Smooth muscle cell of the brain vasculature (primary cell): ENCODE measurements at regions not wholly inside any gene's neighbourhood (a gene's known extent, or its start where the extent isn't known, plus 50 kb on each side); places are given as distances from the start of the nearest gene placed in this dataset.

ENCODE experiments used
- DNase-seq: peaks from one replicate; pipeline ENCODE4 v3.0.0-alpha.2; 2012; ENCODE audit warnings: low read depth, low spot score

DNA sequence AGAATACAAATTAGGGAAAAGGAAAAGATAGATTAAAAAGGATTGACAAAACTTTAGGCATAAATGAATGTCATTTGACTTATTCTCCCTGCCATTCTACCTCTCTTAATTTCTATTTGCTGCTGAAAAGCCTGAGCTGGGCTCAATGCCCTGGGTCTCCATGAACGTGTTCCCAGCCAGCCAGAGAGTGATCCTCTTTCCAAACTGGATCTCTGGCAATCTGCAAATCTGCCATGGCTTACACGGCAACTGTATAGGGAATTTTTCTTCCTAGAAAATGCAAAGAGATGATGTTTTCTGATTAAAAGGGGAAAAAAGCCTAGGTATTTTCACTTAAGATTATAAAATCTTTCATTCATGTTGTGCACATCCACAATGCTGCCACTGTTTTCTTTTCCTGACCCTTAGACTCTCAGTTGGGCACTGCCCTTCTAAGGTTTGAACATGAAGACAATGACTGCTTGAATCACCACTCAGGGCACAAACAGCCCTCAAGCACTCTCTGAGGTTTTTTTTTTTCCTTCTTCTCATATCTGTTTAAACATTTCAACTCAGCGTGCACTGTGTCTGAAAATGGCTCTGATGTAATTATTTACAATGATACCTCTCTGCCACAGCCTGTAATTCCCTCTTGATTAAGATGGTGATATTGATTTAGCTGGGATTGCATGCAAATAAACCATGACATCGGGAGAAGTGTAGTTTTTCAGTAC is 60.3 kb downstream of the DACT1 start:
- DNase-seq: no peak

- DNase-seq: no peak
Observed at GRCh38 chr14:58699681-58700205, 62.0 kb downstream of the DACT1 start.

GRCh38 chr14:58701156-58701555 is 63.4 kb downstream of the DACT1 start:
- no peak for DNase-seq

GRCh38 chr14:58701604-58702003 is 63.8 kb downstream of the DACT1 start:
- no peak for DNase-seq

DNA sequence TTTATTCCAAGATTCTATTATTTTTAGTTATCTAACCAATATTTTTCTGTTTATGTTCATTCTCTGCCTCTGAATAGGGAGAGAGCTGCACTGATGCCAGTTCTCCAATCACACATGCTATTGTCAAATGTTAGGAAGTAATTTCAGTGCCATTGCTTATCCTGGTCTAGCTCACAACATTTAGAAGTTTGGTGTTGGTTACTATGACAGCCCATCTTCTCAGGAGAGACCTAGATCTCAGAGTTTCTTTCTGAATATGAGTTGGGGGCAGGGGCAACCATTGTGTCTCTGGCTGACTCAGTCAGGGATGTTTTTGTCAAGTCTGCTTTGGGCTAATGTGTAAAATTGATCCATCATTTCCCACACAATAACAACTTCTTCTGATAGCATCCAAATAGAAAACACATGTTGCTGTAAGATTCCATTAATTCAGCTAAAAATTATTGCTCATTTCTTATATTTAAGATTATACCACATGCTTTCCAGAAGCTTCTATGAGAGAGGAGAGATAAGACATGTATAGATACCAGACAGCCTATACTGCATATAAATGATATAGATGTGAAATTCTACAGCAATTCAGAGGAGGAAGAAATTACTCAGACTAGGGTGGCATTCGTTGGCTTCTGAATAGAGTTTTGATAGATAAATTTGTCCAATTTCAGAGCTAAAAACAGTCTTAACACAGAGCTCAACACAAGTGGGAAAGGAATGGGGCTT is 64.8 kb downstream of the DACT1 start:
- DNase-seq: no peak

DNA sequence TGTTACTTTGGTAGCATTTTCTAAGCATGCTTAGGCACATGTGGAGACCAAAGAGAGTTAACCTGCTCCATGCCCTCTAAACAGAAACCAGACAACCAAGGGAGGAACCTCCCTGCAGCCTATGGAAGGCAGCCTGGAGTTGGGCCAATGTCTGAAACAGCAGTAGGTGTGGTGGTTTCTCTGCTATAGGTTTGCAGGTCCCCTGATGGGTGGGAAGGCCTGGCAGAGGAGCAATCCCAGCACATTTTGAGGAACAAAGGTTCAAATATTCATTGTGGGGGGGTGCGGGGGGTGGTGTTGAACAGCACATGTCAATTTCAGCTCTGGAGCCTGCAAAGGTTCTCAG is 65.4 kb downstream of the DACT1 start:
- DNase-seq: no peak

- no peak for DNase-seq
Observed at GRCh38 chr14:58705066-58705465, 67.3 kb downstream of the DACT1 start.

GRCh38 chr14:58707949-58708348 is 70.2 kb downstream of the DACT1 start:
- DNase-seq: no peak

DNA sequence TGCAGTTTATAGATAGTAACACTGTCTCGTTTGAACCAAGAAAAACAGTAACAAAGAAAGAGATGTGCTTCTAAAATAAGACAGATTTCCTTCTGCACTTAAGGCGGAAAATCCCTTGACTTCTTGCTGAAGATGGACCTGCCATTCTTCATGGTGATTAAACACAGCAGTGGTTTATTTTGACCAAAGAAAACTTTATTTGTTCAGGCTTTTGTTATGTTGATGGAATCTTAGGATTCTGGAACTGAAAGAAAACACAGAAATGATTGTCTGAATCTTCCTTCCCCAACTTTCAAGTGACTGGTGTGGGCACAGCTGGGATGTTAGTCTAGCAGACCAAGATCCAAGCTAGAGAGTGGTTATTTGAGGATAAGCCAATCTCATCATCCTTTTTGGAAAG is 72.2 kb downstream of the DACT1 start:
- no peak for DNase-seq

DNA sequence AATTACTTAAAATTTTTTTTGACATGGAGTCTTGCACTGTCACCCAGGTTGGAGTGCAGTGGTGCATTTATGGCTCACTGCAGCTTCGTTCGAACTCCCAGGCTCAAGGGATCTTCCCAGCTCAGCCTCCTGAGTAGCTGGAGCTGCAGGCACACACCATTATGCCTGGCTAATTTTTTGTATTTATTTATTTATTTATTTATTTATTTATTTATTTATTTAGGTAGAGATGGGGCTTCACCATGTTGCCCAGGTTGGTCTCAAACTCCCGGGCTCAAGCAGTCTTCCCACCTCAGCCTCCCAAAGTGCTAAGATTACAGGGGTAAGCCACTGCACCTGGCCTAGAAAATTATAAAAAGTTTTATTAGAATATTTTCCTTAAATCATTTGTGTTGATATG is 73.6 kb downstream of the DACT1 start:
- DNase-seq: no peak

- no peak for DNase-seq
Observed at GRCh38 chr14:58712357-58712756, 74.6 kb downstream of the DACT1 start.

DNA sequence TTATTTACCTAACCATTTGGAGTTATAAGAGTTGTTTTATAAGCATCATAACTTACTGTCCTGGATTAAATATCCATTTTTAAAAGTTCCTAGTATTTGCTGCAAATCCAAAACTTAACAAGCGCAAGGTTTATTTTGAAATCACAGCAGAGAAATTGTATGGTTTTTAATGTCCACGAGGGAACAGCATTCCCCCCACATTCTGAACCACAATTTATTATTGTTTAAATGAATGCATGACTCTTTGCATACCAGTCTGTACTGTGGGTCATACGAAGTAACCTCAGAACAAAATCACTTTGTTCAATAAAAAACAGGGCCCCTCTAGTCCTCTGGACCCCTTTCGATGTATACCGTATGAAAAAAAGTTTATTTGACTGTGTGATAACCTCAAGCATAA is 75.9 kb downstream of the DACT1 start:
- no peak for DNase-seq

GRCh38 chr14:58716706-58717105 is 78.9 kb downstream of the DACT1 start:
- no peak for DNase-seq

DNA sequence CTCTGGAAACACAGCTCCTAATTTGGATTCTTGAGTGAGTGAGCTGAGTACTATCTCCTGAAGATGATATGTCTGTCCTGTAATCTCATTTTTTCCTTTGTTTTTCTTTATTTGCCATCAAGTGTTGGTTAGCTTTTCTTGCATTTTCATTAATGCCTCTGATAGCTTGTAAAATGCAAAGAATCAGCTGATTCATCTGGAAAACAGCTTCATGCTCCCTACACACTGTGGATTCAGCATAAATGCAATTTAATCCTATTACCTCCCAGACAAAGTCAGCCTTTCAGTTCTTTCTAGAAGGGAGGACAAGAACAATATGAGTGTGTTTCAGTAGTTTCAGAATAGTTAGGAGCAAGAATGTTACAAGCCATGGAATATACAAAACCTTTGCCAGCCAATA is 79.4 kb downstream of the DACT1 start:
- no peak for DNase-seq

- DNase-seq: no peak
Observed at GRCh38 chr14:58717813-58718212, 80.1 kb downstream of the DACT1 start.

DNA sequence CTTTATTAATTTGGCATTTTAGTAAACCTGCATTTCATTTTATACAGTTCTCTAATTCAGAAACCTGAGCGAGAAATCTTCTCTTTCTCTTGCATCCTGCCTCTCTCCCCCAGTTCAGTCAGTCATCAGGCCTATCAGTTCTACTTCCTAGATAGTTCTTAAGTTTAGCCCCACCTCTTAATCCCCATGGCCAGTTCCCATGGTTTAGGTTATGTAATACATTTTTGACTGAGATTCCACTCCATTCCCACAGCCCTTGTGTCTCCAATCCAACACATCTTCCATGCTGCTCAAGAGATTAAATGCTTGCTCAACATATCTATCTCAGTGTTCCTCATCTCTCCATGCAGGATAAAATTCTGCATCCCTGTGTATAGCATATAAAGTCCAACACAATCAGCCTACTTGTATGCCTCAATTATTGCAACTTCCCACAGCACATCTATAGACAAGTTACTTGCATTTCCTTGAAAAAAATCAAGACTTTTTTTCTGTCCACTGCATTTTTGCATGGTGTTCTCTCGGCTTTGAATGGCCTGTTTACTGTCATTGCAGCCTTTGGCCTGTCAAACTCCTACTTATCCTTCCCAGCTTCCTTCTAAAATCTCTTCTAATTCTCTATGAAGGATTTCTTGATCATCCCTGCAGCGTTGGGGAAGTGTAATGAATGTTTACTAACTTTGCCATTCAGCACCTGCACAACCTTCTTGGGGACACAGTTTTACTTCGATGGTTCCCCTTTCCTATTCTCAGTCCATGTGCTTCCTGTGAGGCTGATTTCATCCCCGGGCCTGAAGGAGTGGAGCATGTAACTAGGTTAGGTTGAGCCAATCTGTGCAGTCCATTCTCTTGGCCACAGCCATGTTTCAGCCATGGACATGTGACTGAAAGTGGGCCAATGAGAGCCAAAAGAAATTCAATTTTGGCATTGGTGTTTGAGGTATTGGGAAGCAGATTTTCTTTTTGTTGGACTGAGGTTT is 80.8 kb downstream of the DACT1 start:
- no peak for DNase-seq

GRCh38 chr14:58721723-58722122 is 84.0 kb downstream of the DACT1 start:
- DNase-seq: no peak

DNA sequence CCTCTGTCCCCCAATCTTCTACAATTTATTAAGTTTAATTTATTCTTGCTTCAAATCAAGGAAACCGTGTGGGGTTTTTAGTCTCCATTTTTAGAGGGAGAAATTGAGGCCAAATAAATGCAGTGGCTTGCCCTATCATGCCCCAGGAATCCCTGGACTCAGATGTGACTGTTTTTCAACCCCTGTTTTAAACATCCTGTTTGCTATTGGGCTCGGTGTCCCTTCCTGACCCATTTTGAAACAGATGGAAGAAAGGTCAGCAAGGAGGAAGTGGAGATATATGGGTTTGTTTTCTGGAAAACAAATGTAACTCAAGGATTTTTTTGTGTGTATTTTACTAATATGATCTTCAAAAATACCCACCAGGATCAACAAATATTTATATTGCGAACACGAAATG is 84.7 kb downstream of the DACT1 start:
- DNase-seq: no peak

DNA sequence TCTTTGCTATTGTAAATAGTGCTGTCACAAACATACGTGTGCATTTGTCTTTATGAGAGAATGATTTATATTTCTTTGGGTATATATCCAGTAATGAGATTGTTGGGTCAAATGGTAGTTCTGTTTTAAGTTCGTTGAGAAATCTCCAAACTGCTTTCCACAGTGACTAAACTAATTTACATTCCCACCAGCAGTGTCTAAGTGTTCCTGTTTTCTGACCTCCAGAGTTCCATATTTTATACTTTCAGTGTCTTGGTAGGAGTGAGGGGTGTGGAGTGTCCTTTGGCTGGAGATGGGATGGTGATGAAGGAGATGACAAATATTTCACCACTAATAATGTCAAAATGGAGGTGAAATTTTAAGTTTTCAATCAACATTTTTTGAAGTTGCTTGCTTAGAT is 86.4 kb downstream of the DACT1 start:
- DNase-seq: no peak

DNA sequence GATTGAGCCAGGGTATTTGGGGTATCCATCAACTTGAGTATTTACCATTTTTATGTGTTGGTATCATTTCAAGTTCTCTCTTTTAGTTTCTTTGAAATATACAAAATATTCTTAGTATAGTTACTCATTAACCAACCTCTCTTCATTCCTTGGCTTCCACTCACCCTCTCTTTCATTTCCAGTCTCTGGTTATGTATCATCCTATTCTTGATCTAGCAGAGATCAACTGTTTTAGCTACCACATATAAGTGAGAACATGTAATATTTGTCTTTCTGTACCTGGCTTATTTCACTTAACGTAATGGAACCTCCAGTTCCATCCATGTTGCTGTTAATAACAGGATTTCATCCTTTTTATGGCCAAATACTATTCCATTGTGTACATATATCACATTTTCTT is 86.9 kb downstream of the DACT1 start:
- DNase-seq: no peak

GRCh38 chr14:58725226-58725625 is 87.5 kb downstream of the DACT1 start:
- no peak for DNase-seq

- no peak for DNase-seq
Observed at GRCh38 chr14:58725871-58726270, 88.1 kb downstream of the DACT1 start.
